ENCODE measurements at regions not wholly inside any gene's neighbourhood (a gene's known extent, or its start where the extent isn't known, plus 50 kb on each side); places are given as distances from the start of the nearest gene placed in this dataset.

DNA sequence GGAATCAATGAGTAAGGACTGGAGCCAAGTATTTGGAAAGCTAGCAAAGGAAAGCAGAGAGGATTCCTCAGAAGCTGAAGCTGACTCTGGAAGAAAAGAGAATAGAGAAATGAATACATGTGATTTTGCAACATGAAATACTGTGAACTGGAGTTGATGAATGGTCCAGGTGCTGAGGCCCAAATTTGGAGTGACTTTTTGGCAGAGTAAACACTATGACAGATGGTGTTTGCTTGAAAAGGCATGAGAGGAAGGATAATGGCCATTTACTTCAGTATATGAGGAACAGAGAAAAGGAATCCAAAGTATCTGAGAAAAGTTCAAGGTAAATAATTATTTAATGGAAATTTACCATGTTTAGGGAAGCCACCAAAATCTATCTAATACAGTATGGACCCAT is 236.7 kb downstream of the SLITRK2 start:
- intact Hi-C loops (cut with DNase I; ENCODE audit: low total_unique reads) = no loop called here
- no peak overlapping the region for H3K27ac ChIP-seq
- no peak overlapping the region for H3K4me3 ChIP-seq
- H3K4me1 ChIP-seq = no peaks in the 10 kb centered on the region
- no peak for TF ChIP-seq POLR2AphosphoS5 (IDR thresholded peaks at IDR 0.05)
- TF ChIP-seq, protein P1, sequence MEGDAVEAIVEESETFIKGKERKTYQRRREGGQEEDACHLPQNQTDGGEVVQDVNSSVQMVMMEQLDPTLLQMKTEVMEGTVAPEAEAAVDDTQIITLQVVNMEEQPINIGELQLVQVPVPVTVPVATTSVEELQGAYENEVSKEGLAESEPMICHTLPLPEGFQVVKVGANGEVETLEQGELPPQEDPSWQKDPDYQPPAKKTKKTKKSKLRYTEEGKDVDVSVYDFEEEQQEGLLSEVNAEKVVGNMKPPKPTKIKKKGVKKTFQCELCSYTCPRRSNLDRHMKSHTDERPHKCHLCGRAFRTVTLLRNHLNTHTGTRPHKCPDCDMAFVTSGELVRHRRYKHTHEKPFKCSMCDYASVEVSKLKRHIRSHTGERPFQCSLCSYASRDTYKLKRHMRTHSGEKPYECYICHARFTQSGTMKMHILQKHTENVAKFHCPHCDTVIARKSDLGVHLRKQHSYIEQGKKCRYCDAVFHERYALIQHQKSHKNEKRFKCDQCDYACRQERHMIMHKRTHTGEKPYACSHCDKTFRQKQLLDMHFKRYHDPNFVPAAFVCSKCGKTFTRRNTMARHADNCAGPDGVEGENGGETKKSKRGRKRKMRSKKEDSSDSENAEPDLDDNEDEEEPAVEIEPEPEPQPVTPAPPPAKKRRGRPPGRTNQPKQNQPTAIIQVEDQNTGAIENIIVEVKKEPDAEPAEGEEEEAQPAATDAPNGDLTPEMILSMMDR (IDR thresholded peaks at IDR 0.05 in 8 of 11, conservative IDR thresholded peaks at IDR 0.05 in 3 of 11) = no peak
- TF ChIP-seq POLR2A (IDR thresholded peaks at IDR 0.05) = no peak
- H3K9me3 ChIP-seq = no peaks in the 10 kb centered on the region
- H3K27me3 ChIP-seq (replicated peaks in 1 of 7) = no peaks in the 10 kb centered on the region
- H3K36me3 ChIP-seq = no peaks in the 10 kb centered on the region
- no peak for DNase-seq

DNA sequence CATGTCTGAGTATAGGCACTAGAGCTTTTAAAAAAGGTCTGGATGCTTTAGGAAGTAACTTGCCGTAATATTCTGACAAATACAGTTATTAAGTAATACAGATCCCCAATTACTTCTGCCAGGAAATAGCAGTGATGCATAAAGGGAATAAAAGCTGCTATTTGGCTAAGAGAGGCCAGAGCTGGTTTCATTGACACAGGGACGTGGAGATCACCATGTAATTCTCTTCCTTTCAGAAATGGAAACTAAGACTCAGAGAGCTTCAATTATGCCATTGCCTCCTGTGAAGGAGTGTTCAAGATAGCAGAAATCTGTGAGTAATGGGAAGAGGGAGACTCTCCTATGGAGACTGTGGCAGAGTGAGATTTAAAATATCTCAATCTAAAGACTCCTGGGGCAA is 238.1 kb downstream of the SLITRK2 start:
- Histone ChIP-seq H3K9me3 (no peaks in the 10 kb centered on the region), H3K4me1 (no peaks in the 10 kb centered on the region), H3K36me3 (no peaks in the 10 kb centered on the region), H3K27me3 (replicated peaks in 1 of 7) (no peaks in the 10 kb centered on the region), H3K4me3 (no peak overlapping the region), H3K27ac (no peak overlapping the region)
- TF ChIP-seq POLR2AphosphoS5 (IDR thresholded peaks at IDR 0.05) (no peak), POLR2A (IDR thresholded peaks at IDR 0.05) (no peak)
- TF ChIP-seq, protein P1 (IDR thresholded peaks at IDR 0.05 in 8 of 11, conservative IDR thresholded peaks at IDR 0.05 in 3 of 11) = no peak
- 47 to 63% (median 53%) methylated on average over 2 of the region's 2 CpGs for WGBS, 5 donors
- DNase-seq = no peak
- intact Hi-C loops (cut with DNase I; ENCODE audit: low total_unique reads) = no loop called here

DNA sequence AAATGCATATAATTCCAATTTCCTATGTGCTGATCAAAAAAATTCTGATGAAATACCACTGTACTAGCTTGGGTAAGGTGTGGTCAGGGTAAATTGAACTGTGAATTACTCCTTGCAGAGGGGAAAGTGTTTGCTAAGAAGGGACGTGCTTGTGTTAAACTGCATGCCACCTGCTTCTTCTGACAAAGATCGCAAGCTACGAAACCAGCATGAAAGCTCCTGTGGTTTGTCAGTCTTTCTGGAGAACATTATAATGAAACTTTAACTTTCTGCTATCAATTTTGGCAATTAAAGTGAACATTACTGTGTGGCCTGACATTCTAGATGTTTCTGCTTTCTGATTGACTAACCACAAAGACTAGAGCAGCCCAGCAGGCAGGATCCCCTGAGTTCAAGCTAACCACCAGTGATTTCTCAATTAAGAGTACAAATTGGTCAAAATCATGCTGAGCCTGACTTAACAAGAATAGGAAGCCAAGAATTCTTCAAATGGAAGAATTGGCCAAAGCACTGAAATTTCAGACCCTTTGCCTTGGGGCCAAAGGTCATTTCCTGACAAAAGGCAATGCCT is 239.0 kb downstream of the SLITRK2 start:
- DNase-seq = no peak
- Histone ChIP-seq H3K27ac (no peak overlapping the region), H3K4me1 (no peaks in the 10 kb centered on the region), H3K36me3 (no peaks in the 10 kb centered on the region), H3K27me3 (replicated peaks in 1 of 7) (no peaks in the 10 kb centered on the region), H3K4me3 (no peak overlapping the region), H3K9me3 (no peaks in the 10 kb centered on the region)
- intact Hi-C loops (cut with DNase I; ENCODE audit: low total_unique reads) = no loop called here
- TF ChIP-seq, protein P1 (IDR thresholded peaks at IDR 0.05 in 8 of 11, conservative IDR thresholded peaks at IDR 0.05 in 3 of 11) = no peak
- no peak for TF ChIP-seq POLR2A (IDR thresholded peaks at IDR 0.05)
- no peak for TF ChIP-seq POLR2AphosphoS5 (IDR thresholded peaks at IDR 0.05)
- WGBS, 5 donors = 70 to 81% (median 77%) methylated on average over 3 of the region's 3 CpGs

DNA sequence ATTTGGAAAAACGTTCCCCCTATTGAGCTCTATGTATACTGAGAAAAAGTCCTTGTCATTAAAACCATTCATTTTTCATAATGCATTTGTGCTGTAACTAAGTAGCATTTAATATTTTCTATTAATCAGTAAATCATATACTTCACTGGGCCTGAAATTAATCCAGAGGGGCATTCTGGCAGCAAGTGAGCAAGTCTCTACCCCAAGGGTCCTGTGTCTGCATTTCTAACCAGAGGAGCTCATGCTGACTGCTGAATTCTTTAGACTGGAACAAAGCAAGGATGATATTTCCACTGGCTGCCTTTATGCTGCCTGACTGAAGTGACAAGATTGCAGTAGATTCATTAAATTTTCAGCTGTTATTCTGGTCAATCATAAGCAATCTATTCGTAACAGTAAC is 246.5 kb downstream of the SLITRK2 start:
- Histone ChIP-seq H3K36me3 (no peaks in the 10 kb centered on the region), H3K27ac (no peak overlapping the region), H3K4me3 (no peak overlapping the region), H3K9me3 (no peaks in the 10 kb centered on the region), H3K4me1 (no peaks in the 10 kb centered on the region), H3K27me3 (replicated peaks in 1 of 7) (no peaks in the 10 kb centered on the region)
- no peak for DNase-seq
- intact Hi-C loops (cut with DNase I; ENCODE audit: low total_unique reads) = no loop called here
- TF ChIP-seq POLR2A (IDR thresholded peaks at IDR 0.05) (no peak), POLR2AphosphoS5 (IDR thresholded peaks at IDR 0.05) (no peak)
- TF ChIP-seq, protein P1 (IDR thresholded peaks at IDR 0.05 in 8 of 11, conservative IDR thresholded peaks at IDR 0.05 in 3 of 11) = no peak
- 70 to 85% (median 78%) methylated on average over 2 of the region's 2 CpGs for WGBS, 5 donors
